ENCODE measurements at regions not wholly inside any gene's neighbourhood (a gene's known extent, or its start where the extent isn't known, plus 50 kb on each side); places are given as distances from the start of the nearest gene placed in this dataset.

- no peak for TF ChIP-seq CTCF (IDR thresholded peaks at IDR 0.05; ENCODE audit: low read depth, low read length)
- no peak for DNase-seq (ENCODE audit: low read depth in 2 of 2)
Observed at GRCh38 chr14:49339130-49339529, 247.1 kb downstream of the RPS29 start.

GRCh38 chr14:49319810-49320209 is 266.4 kb downstream of the RPS29 start:
- no peak overlapping the region for H3K4me3 ChIP-seq (replicated peaks in 1 of 2; ENCODE audit: low read depth in 2 of 2, low read length in 2 of 2)
- no peak for TF ChIP-seq CTCF (IDR thresholded peaks at IDR 0.05; ENCODE audit: low read depth, low read length)
- DNase-seq (ENCODE audit: low read depth in 2 of 2): no peak

More at GRCh38 chr14:49339130-49339529, 247.1 kb downstream of the RPS29 start:
- no peak overlapping the region for H3K4me3 ChIP-seq (replicated peaks in 1 of 2; ENCODE audit: low read depth in 2 of 2, low read length in 2 of 2)

- no peak for TF ChIP-seq CTCF (IDR thresholded peaks at IDR 0.05; ENCODE audit: low read depth, low read length)
Observed at GRCh38 chr14:49315570-49315969, 270.6 kb downstream of the RPS29 start.

GRCh38 chr14:49314737-49315136 is 271.4 kb downstream of the RPS29 start:
- TF ChIP-seq CTCF (IDR thresholded peaks at IDR 0.05; ENCODE audit: low read depth, low read length): no peak
- peak; percentile 45 to 83 for DNase-seq (ENCODE audit: low read depth in 2 of 2)
- no peak overlapping the region for H3K4me3 ChIP-seq (replicated peaks in 1 of 2; ENCODE audit: low read depth in 2 of 2, low read length in 2 of 2)

More at GRCh38 chr14:49315570-49315969, 270.6 kb downstream of the RPS29 start:
- no peak for DNase-seq (ENCODE audit: low read depth in 2 of 2)
- no peak overlapping the region for H3K4me3 ChIP-seq (replicated peaks in 1 of 2; ENCODE audit: low read depth in 2 of 2, low read length in 2 of 2)

- TF ChIP-seq CTCF (IDR thresholded peaks at IDR 0.05; ENCODE audit: low read depth, low read length): no peak
- no peak overlapping the region for H3K4me3 ChIP-seq (replicated peaks in 1 of 2; ENCODE audit: low read depth in 2 of 2, low read length in 2 of 2)
- no peak for DNase-seq (ENCODE audit: low read depth in 2 of 2)
Observed at GRCh38 chr14:49313108-49313507, 273.1 kb downstream of the RPS29 start.

GRCh38 chr14:49310298-49310697 is 275.9 kb downstream of the RPS29 start:
- no peak overlapping the region for H3K4me3 ChIP-seq (replicated peaks in 1 of 2; ENCODE audit: low read depth in 2 of 2, low read length in 2 of 2)
- TF ChIP-seq CTCF (IDR thresholded peaks at IDR 0.05; ENCODE audit: low read depth, low read length): no peak
- DNase-seq (ENCODE audit: low read depth in 2 of 2): no peak

- H3K4me3 ChIP-seq (replicated peaks in 1 of 2; ENCODE audit: low read depth in 2 of 2, low read length in 2 of 2): no peak overlapping the region
- peak; percentile 26 to 51 for DNase-seq (ENCODE audit: low read depth in 2 of 2)
- TF ChIP-seq CTCF (IDR thresholded peaks at IDR 0.05; ENCODE audit: low read depth, low read length): peak; percentile 25
Observed at GRCh38 chr14:49306152-49306751, 279.9 kb downstream of the RPS29 start.
